ENCODE measurements at regions not wholly inside any gene's neighbourhood (a gene's known extent, or its start where the extent isn't known, plus 50 kb on each side); places are given as distances from the start of the nearest gene placed in this dataset.

DNA sequence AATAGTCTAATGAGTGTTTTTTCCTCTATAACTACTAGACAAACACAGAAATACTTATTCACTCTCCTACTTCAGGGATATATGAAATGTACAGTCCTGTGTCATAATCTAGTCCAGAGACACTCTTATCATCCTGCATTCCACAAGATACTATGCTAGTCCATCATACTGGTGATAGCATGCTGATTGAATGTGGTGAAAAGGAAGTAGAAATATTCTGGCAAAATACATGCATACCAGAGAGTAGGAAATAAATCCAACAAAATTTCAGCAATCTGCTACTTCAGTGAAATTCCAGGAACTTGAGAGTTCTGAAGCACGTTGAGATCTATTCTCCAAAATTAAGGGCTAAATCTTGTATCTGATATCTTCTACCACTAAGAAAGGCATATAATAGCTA, 353.9 kb downstream of the PID1 start:
- TF ChIP-seq, protein P1, sequence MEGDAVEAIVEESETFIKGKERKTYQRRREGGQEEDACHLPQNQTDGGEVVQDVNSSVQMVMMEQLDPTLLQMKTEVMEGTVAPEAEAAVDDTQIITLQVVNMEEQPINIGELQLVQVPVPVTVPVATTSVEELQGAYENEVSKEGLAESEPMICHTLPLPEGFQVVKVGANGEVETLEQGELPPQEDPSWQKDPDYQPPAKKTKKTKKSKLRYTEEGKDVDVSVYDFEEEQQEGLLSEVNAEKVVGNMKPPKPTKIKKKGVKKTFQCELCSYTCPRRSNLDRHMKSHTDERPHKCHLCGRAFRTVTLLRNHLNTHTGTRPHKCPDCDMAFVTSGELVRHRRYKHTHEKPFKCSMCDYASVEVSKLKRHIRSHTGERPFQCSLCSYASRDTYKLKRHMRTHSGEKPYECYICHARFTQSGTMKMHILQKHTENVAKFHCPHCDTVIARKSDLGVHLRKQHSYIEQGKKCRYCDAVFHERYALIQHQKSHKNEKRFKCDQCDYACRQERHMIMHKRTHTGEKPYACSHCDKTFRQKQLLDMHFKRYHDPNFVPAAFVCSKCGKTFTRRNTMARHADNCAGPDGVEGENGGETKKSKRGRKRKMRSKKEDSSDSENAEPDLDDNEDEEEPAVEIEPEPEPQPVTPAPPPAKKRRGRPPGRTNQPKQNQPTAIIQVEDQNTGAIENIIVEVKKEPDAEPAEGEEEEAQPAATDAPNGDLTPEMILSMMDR (IDR thresholded peaks at IDR 0.05; ENCODE audit: extremely low read depth in 1 of 2, insufficient read depth in 1 of 2, low read depth in 1 of 2, low read length in 2 of 2) = no peak
- TF ChIP-seq EZH2 (IDR thresholded peaks at IDR 0.05; ENCODE audit: borderline replicate concordance, low read depth, low read length, severe bottlenecking) = no peak
- TF ChIP-seq POLR2A (IDR thresholded peaks at IDR 0.05; ENCODE audit: low read depth, low read length) = no peak

All from endothelial cell of umbilical vein (primary cell).